ENCODE measurements at regions not wholly inside any gene's neighbourhood (a gene's known extent, or its start where the extent isn't known, plus 50 kb on each side); places are given as distances from the start of the nearest gene placed in this dataset.

DNA sequence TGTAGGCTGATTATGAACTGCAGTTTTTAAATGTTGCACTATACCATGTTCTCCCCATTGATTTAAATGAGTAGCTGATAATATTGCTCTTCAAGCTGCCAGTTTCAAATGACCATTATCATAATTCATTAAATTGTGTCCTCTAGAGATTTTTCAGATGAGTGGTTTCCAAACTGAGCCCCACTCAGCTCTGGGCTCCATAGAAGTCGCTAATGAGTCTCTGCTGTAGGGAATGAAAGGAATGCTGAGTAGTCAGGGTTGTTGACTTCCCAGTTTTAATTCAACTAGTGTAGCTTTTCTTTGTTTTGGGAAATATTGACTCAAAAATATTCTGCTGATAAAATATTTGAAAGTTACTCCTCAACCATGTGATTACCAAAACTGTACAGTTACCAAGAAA lies 1081.1 kb downstream of the ARAP2 start:
- ATAC-seq (no peak), DNase-seq (no peak)
- no peak overlapping the region for H3K27ac ChIP-seq
- H3K9me3 ChIP-seq = no peaks in the 10 kb centered on the region
- no peaks in the 10 kb centered on the region for H3K27me3 ChIP-seq
- H3K4me3 ChIP-seq = no peak overlapping the region
- intact Hi-C loops (cut with DNase I) = no loop called here
- 5% methylated on average over 1 of the region's 1 CpG for WGBS (ENCODE audit: insufficient coverage, low coverage, low lambda C conversion rate, missing lambda C conversion rate)
- no peak for TF ChIP-seq POLR2A (IDR thresholded peaks at IDR 0.05)
- TF ChIP-seq, protein P1, sequence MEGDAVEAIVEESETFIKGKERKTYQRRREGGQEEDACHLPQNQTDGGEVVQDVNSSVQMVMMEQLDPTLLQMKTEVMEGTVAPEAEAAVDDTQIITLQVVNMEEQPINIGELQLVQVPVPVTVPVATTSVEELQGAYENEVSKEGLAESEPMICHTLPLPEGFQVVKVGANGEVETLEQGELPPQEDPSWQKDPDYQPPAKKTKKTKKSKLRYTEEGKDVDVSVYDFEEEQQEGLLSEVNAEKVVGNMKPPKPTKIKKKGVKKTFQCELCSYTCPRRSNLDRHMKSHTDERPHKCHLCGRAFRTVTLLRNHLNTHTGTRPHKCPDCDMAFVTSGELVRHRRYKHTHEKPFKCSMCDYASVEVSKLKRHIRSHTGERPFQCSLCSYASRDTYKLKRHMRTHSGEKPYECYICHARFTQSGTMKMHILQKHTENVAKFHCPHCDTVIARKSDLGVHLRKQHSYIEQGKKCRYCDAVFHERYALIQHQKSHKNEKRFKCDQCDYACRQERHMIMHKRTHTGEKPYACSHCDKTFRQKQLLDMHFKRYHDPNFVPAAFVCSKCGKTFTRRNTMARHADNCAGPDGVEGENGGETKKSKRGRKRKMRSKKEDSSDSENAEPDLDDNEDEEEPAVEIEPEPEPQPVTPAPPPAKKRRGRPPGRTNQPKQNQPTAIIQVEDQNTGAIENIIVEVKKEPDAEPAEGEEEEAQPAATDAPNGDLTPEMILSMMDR (IDR thresholded peaks at IDR 0.05) = no peak
- no peaks in the 10 kb centered on the region for H3K4me1 ChIP-seq
- H3K36me3 ChIP-seq = no peaks in the 10 kb centered on the region

DNA sequence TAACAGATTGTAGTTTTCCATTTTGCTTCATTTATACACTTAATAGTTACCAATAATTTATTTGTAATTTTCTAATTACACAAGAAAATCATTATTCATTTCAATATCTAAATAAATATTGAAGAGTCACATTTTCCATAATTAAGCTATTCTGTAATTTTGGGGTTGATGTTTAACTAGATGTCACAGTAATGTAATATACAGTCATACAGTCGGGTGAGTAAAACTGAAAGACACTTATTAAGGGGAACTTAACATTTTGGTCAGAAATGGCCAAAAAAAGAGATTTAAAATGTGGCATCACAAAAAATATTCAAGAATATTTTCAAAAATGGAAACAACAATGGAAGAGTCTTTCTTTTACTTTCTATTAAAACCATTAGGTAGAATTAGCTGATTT lies 1080.3 kb downstream of the ARAP2 start:
- WGBS (ENCODE audit: insufficient coverage, low coverage, low lambda C conversion rate, missing lambda C conversion rate) = 48% methylated on average over 1 of the region's 1 CpG
- no peak overlapping the region for H3K4me3 ChIP-seq
- no peak overlapping the region for H3K27ac ChIP-seq
- H3K27me3 ChIP-seq = no peaks in the 10 kb centered on the region
- TF ChIP-seq, protein P1 (IDR thresholded peaks at IDR 0.05) = no peak
- no peak for TF ChIP-seq POLR2A (IDR thresholded peaks at IDR 0.05)
- H3K9me3 ChIP-seq = no peaks in the 10 kb centered on the region
- H3K4me1 ChIP-seq = no peaks in the 10 kb centered on the region
- ATAC-seq (no peak), DNase-seq (no peak)
- H3K36me3 ChIP-seq = no peaks in the 10 kb centered on the region
- intact Hi-C loops (cut with DNase I) = no loop called here

DNA sequence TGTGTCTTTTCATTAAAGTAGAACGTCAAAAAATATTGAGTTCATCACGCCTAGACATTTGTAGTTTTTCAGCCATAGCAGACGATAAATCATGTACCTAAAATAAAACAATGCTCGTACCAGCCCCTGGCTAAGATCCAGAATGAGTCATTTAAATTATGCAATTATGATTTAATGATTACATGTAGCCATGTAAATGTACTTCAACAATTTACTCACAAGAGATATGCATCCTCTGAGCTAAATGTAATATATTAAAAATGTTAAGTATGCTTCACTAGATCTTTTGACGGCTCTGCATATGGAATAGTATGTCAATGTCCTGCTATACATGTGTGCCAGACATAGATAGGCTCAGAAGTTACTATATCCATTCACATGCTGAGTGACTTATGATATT lies 1077.8 kb downstream of the ARAP2 start:
- H3K36me3 ChIP-seq = no peaks in the 10 kb centered on the region
- ATAC-seq (no peak), DNase-seq (no peak)
- intact Hi-C loops (cut with DNase I) = no loop called here
- WGBS (ENCODE audit: insufficient coverage, low coverage, low lambda C conversion rate, missing lambda C conversion rate) = 47% methylated on average over 5 of the region's 5 CpGs
- TF ChIP-seq, protein P1 (IDR thresholded peaks at IDR 0.05) = no peak
- no peak for TF ChIP-seq POLR2A (IDR thresholded peaks at IDR 0.05)
- no peak overlapping the region for H3K27ac ChIP-seq
- no peaks in the 10 kb centered on the region for H3K4me1 ChIP-seq
- H3K4me3 ChIP-seq = no peak overlapping the region
- H3K9me3 ChIP-seq = no peaks in the 10 kb centered on the region
- H3K27me3 ChIP-seq = no peaks in the 10 kb centered on the region

DNA sequence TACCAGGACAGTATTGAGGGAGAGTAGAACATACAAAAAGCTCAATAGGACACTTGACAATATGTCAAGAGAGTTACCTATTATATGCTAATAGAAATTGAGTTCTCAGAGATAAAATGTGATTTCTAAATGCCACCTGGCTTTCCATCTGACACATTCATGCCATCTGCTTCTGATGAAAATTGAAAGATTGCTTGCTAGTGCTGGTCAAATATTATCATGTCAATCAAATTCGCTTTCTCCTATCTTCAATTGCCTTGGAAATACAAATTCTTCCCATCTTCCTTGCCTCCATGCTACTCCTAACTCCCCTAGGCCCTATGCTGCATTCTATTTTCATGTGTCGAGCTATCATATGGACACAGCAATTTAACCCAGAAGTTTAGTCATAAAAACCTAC lies 1076.9 kb downstream of the ARAP2 start:
- DNase-seq (no peak), ATAC-seq (no peak)
- TF ChIP-seq POLR2A (IDR thresholded peaks at IDR 0.05) = no peak
- TF ChIP-seq, protein P1 (IDR thresholded peaks at IDR 0.05) = no peak
- H3K27me3 ChIP-seq = no peaks in the 10 kb centered on the region
- H3K4me3 ChIP-seq = no peak overlapping the region
- H3K9me3 ChIP-seq = no peaks in the 10 kb centered on the region
- H3K36me3 ChIP-seq = no peaks in the 10 kb centered on the region
- no peak overlapping the region for H3K27ac ChIP-seq
- no peaks in the 10 kb centered on the region for H3K4me1 ChIP-seq
- WGBS (ENCODE audit: insufficient coverage, low coverage, low lambda C conversion rate, missing lambda C conversion rate) = 47% methylated on average over 2 of the region's 2 CpGs
- intact Hi-C loops (cut with DNase I) = no loop called here

DNA sequence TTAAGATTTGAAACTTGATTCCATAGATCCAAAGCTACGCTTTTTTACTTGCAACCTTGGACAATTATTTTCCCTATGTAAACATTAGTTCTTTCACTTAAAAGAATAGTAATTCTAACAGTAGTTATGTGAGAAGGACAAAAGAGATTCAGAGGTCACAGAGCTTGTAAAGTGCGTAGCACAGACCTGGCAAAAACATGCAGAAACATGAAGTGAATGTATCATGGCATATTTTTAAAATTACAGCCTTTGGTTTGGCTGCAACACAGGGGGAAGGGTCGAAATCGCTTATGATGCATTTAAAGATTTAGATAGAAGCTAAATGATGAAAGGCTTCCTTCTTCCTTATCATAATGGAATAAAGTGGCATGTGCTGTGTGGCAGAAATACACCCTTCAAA lies 1068.8 kb downstream of the ARAP2 start:
- Histone ChIP-seq H3K9me3 (no peaks in the 10 kb centered on the region), H3K27ac (no peak overlapping the region), H3K36me3 (no peaks in the 10 kb centered on the region), H3K4me1 (no peaks in the 10 kb centered on the region), H3K4me3 (no peak overlapping the region), H3K27me3 (no peaks in the 10 kb centered on the region)
- DNase-seq (no peak), ATAC-seq (no peak)
- intact Hi-C loops (cut with DNase I) = no loop called here
- WGBS (ENCODE audit: insufficient coverage, low coverage, low lambda C conversion rate, missing lambda C conversion rate) = 54% methylated on average over 4 of the region's 4 CpGs
- TF ChIP-seq POLR2A (IDR thresholded peaks at IDR 0.05) = no peak
- TF ChIP-seq, protein P1 (IDR thresholded peaks at IDR 0.05) = no peak

Measured in right lobe of liver (tissue), 6 donors.